AG08396 (cell line): ENCODE measurements at regions not wholly inside any gene's neighbourhood (a gene's known extent, or its start where the extent isn't known, plus 50 kb on each side); places are given as distances from the start of the nearest gene placed in this dataset.
"Not testable (repeated sequence)": the region's sequence is repeated elsewhere in the genome, so short reads cannot be mapped to it uniquely, and the experiment has no call there.

Source experiments
- DNase-seq: peaks from one replicate; pipeline ENCODE4 v3.0.0; 2012; ENCODE audit warnings: low spot score, mixed read lengths

DNA sequence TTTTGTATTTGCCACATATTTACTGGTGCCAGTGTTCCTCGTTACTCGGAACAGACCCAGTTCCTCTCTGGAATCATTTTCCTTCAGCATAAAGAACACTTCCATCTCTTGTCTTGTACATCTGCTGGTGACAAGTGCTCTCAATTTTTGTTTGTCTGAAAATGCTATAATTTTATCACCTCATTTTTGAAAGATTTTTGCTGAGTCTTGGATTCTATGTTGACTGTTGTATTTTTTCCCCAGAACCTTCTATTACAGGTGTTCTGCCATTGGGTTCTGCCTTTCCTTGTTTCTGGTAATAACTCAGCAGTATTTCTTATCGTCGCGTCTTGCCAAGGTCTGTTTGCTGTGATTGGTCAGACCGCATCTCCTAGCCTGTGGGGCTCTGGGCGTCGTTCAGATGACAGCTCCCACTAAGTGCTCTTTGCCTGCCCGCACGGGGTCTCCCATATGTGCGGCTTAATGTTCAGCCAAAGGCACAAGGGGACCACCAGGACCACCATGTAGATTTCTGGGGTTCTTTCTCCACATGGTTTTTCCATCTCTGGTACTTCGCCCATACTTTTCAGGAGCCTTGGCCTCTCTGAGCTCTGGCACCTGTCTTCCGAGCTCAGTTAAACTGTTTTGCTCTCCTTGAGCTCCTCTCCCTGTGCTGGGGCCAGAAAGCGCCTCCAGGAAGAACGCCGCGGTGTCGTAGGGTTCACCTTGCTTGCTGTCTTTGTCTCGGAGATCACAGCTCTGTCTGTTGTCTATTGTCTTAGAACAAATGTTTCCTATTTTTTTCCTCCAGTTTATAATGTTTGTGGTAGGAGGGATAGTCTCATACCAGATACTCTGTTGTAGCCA is 80.0 kb downstream of the METRNL start:
- DNase-seq = no peak

DNA sequence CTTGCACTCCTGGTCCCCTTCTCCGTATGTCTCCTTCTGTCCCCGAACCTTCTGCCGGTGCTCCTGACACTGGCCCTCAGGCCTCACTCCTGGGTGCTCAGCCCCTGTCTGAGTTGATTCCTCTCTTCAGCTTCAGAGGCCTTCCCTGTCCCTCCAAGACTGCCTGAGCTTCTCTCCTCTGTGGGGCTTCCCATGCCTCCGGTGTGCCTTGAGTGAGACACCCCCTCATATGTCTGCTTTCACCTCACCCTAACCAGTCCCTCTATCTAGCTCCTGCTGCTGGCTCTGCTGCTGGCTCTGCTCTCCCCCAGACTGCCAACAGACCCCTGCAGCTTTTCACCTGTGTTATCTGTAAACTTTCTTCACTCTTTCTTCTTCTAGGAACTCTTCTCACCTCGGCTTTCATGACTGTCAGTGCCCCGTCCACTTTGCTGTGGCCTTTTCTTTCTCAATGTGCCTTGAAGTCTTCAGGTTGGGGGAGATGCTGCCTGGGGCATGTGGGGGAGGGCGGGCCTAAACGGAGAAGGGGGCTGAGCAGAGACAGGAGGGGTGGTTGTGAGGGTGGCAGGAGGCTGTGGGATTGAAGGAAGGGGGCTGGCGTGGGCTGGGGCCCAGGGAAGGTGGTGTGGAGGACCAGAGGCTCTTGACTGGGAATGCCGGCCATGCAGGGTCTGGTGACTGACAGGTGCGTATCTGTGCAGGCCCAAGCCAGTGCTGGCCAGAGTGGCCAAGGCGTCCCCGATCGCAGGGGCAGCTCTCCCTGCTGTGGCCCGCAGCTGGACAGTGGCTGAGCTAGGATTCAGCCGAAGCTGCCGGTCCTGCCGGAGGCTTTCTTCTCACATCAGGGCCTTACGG is 81.3 kb downstream of the METRNL start:
- DNase-seq = no peak

DNA sequence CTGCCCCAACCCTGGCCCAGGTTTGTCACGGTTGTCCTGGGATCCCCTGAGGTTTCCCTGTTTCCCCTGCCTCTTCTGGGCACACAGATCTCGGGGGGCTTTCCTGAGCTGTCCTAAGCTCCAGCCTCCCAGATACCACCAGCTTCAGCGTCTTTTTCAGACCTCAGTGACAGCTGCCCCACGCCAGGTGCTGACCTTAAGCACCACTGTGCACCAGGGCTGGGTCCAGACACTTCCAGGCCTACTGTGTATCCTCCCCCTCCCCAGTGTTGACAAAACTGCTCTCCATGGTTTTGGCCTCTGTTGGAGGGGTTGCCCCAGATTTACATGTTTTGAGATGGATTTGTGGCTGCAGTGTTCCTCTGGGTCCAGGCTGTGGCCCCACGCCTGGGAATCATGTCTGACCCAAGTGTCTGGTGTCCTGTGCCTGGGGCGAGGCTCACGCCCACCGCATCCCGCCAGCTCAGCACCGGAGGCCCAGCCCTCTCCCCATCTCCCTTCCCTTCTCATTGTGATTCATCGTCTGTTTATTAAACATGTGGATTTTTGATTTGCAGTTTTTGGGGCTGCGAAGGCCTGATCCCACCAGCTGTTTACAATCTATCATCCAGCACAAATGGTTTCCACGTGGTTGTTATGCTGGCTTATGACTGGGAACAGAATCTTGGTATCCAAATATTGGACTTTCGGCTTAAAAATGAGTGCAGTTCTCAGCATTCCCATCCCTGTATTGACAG is 82.1 kb downstream of the METRNL start:
- peak; percentile 69 for DNase-seq

DNA sequence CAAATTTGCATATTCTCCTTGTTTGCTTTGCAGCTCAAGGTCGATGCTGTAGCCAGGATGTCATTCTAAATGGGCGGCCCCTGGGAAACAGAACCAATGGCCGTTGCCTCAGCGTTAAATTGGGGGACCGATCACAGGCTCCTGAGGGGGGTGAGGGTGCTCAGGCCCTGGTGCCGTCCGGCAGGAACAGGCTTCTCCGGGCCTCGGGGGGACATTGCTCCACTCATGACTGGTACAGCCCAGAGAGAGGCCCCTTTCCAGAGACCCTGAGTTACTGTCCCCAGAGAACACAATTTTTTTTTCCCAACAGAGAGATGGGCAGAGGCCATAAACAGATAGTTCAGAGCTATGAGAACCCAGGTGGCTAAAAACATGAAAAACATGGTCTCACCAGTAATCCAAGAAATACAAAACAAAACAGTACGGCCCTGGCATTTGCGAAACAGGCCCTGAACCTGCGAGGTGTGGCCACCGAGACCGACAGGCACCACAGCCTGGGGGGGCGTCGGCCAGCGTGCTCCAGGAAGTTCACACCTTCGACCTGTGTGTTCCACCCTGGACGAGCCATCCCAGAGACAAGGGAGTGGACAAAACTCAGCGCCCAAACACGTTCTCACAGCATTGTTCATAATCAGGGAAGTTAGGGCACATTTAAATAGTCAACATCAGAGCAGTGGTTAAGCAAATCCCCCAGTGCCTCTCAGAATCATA is 82.8 kb downstream of the METRNL start:
- DNase-seq = no peak

DNA sequence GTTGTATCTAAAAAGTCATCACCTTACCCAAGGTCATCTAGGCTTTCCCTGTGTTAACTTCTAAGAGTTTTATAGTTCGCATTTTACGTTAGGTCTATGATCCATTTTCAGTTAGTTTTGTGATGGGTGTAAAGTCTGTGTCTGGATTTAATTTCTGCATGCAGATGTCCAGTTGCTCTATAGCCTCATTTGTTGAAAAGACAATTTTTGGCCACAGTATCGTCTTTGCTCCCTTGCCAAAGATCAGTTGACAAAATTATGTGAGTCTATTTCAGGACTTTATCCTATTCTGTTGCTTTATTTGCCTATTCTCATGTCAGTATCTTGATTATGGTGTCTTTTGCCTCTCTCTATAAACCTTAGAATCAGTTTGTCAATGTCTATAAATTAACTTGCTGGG is 85.1 kb downstream of the METRNL start:
- no peak for DNase-seq

DNA sequence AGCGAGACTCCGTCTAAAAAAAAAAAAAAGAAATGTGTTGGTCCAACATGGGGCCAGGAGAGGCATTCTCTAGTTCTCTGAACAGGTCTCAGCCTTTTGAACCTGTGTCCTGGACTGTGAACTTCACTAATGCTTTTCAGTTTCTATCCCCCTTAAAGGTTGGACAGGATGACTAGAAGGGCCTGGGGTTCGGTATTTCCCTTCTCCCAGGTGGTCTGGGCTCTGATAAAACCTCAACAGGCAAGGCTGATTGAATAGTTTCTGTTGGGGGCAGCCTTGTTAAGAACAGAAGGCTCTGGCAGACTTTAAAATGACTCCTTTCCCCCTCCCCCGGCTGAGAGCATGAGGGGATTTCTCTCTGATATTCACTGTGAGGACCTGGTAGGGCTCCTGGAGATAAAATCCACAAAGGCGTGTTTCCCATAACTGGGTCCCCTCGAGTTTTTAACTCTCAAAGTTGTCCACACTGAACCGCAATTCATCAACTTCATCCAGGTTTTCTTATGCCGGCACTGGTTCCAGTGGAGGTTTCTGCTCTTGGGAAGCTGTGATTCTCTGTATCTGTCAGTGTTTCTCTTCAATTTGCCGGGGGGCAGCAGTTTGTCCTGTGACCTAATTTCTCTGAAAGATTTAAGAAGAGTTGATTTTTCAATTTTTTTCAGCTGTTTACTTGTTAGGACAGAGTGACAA is 91.3 kb downstream of the METRNL start:
- DNase-seq = no peak

DNA sequence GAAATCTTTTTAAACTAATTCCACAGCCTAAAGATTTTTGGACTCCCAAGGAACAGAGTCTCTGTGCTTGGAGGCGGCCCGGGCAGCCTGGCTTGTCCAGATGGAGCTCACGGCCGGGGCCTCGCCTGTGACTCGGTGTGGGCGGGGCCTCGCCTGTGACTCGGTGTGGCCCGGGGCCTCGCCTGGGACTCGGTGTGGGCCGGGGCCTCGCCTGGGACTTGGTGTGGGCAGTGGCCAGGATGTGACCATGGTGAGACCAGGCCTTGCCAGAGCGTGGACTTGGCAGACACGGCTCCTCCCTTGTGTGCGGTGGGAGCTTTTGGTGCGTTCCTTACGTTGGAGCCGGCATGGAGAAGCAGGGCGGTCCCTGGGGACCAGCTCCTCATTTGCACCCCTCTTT is 92.3 kb downstream of the METRNL start:
- no peak for DNase-seq

DNA sequence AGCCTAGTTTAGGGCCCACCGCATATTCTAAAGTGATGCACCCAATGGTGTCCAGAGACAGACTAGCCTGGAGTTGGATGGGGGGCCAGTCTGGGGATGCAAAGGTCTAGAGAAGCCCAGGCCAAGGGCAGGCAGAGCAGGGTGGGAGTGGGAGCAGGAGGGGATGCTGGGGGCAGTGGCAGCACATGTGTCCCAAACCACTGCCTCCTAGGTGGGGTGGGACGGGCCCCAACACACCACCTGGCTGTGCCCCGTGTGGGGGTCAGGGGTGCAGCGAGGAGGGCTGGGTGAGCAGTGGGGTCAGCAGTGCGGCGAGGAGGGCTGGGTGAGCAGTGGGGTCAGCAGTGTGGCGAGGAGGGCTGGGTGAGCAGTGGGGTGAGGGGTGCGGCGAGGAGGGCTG is 92.7 kb downstream of the METRNL start:
- DNase-seq = not testable (repeated sequence)

DNA sequence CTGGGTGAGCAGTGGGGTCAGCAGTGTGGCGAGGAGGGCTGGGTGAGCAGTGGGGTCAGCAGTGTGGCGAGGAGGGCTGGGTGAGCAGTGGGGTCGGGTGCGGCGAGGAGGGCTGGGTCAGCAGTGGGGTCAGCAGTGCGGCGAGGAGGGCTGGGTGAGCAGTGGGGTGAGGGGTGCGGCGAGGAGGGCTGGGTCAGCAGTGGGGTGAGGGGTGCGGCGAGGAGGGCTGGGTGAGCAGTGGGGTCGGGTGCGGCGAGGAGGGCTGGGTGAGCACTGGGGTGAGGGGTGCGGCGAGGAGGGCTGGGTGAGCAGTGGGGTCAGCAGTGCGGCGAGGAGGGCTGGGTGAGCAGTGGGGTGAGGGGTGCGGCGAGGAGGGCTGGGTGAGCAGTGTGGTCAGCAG is 93.2 kb downstream of the METRNL start:
- DNase-seq = not testable (repeated sequence)

DNA sequence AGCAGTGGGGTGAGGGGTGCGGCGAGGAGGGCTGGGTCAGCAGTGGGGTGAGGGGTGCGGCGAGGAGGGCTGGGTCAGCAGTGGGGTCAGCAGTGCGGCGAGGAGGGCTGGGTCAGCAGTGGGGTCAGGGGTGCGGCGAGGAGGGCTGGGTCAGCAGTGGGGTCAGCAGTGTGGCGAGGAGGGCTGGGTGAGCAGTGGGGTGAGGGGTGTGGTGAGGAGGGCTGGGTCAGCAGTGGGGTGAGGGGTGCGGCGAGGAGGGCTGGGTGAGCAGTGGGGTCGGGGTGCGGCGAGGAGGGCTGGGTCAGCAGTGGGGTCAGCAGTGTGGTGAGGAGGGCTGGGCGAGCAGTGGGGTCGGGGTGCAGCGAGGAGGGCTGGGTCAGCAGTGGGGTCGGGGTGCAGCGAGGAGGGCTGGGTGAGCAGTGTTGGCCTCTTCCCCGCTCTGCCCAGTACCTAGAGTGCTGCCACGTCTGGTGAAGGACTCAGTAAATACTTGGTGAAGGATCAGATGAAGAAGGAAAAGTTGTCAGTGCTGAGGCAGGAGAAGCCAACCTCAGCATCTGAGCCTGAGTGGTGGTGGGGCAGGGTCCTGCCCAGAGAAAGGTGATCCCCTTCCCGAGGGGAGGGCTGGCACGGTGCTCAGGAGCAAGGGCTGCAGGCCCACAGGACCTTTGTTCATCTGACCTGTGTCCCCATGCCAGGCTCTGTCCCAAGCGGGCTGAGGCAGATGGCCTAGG is 93.9 kb downstream of the METRNL start:
- not testable (repeated sequence) for DNase-seq

DNA sequence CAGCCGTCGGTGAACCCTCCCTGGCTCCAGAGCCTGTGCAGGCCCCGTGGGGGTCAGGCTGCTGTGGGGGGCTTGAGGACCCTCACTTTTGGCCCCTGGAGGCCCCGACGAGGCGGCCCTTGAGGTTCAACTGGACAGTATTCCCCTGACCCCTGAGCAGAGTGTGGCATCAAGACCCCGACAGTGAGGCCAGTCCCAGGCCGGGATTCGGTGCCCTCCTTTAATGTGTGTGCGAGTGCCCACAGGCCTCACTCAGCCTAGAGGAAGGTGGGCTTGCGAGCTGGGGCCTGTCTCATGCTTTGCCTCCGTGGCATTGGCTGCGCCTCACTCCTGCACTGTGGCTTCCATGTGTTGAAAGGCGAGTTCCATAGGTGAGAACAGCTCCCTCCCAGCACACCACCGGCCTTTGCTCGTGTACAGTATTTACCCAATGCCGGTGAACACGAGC is 94.5 kb downstream of the METRNL start:
- no peak for DNase-seq

DNA sequence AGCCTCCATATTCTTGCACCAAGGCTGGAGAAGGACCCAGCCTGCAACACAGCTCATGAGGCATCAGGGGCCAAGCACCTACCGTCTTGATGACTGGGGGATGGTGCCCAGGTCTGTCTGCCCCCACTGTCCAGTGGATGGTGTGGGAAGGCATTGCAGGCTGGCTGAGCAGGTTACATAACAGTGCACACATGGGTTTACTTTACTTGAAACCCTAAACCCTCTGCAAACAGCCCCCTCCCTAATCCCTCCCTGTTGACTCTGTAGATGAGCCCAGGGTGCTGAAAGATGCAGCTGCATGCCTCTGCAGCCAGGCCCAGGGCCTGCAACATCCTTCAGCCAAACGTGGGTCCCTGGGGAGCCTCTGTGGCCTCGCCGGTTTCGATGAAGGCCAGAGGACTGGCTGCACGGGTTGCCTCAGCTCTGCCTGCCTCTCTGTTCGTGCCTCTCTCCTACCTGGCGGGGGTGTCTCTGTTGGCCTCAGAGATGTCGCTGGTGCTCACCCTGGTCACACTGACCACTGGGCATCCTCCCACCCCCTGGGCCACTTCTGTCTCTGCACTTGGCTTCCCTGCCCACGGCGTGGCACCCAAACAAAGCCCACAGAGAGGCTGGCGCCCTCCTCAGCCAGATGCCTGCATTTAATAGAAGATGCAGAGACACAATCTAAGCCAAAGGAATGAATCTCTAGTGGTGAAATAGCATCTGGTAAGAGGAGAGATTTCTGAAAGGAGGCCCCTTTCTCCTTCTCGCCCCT is 95.1 kb downstream of the METRNL start:
- no peak for DNase-seq

DNA sequence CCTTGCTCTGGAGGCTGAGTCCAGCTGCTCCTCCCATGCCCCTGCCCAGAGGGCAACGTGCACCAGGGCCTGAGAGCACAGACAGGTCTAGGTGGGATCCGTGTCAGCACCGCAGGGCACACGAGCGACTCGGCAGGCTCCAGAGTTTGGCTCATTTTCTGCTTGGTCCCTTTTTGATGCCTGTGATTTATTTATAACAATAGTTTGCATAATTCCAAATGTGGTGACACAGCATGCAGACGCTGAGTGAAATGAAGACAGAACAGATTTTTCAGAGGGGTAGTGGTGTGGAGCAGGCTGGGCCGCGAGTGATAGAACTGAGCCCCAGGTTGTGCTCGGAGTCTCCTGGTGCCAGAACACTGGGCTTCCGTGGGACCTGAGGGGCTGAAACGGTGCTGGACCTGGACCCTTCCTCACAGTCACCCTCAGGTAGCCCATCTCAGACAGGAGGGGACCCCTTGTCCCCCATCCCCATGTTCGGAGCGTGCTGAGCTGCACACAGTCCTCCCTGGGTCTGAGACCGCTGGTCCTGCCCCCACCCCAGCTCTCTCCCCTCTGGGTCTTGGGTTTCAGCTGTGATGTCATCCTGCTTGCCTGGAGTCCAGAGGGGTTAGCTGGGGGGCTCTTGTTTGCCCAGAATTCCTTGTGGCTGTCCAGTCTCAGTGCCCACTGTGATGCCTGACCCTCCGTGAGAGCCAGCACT is 95.9 kb downstream of the METRNL start:
- no peak for DNase-seq

DNA sequence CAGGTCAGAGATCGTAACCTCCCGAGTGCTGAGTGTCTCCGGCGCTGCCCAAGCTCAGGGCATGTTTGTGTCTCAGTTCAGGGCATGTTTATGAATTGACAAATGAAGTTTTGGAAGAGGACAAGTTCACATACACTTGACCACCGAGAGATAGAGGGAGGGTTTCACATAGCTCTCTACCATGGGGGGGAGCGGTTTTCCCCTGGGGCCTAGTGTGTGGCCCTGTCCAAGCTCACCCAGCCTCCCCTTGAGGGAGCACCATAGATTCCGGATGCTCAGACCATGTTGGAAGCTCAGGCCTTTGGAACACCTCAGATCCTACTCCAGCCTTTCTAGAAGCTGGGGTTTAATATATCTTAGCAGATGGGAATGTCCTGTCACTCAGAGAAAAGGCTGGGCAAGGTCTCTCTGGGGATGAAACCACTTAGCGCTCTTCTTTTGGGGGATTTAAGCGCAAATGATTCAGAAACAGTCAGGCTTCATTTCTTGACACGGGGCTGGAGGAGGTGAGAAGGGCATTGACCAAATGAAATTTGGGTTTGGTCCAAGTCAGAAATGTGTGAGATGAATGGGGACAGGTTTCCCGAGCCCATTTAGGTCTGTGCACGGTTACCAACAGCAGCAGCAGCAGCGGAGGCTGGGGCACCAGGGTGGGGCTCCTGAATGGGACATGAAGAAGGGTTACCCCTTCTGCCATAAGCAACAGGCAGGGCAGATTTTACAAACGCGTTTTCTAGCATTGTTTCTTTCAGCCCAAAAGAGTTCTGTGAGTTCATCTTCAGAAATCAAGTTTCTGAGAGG is 96.6 kb downstream of the METRNL start:
- no peak for DNase-seq

DNA sequence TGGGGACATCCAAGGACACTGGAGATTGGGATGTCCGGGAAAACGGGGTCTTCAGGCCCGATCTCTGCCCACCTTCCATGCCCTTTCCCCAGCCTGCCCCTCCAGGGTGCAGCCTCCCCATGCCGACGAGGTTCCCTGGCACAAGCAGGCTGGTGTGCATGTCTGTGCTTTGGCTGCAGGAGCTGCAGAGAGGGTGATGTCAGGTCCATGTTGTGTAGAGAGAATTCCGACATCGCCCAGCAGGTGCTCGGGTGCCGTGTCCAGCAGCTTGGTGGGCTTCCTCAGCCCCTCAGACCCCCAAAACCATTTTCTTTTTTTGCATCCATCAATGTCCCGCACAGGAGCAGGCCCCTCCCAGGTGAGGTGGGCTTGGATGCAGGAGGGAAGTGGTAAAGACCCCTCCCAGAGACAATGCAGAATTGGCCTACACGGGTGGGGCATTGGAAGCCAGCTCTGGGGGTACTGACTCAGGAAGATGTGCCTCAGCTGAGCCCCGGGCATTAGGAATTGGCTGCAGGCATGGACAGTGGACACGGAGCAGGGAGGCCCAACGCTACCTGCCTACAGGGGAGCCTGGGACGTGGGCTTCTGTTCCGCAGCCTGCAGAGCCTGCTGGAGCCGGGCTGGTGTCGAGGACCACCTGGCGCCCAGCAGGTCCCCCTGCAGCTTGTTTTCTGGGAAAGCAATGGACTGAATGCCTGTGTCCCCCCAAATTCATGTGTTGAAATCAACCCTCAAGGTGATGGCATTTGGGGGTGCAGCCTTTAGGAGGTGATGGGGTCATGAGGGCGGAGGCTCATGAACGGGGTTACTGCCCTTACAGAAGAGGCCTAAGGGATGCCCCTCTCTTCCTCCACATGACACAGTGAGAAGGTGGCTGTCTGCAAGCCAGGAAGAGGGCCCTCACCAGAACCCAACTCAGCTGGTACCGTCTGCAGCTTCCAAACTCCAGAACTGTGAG is 97.5 kb downstream of the METRNL start:
- no peak for DNase-seq

DNA sequence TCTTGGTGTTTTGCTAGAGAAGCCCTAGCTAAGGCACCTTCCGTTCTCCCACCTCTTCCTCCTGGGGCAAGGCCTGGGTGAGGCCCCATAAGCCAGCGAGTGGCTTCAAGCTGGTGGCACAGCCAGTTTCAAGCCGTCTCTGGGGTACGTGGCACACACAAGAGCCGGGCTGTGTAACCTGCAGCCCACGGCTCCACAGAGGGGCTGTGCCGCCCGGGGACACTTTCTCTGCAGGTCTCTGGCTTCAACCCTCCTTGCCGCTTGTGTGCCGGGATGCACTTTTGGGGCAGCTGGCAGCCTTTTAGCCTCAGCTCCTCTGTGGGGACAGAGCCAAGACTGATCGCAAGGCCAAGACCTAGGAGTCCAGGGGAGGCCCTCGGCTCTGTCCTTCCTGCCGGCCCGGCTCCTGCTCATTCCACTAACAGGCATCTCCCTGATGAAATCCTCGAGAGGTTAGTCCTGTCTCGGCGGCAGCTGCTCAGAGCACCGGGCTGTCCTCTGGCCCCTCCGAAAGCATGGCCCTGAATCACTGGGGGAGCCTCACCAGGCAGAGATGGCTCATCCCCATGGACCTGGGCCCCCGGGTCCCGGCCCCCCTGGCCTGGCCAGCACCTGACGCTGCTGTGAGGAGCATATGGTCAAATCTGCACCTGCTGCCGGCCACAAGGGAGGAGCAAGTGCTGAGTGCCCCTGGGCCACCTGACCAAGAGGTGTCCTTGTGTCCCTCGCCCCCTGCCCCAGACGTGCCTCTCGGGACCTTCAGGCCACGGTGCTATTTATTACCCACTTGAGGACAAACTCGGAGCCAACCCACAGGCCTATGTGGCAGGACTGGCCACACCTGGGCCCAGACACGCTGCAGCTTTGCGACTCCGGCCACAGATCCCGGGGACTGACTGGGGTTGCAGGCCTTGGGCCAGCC is 98.5 kb downstream of the METRNL start:
- no peak for DNase-seq
